Small intestine (tissue), 7 donors: ENCODE measurements at regions not wholly inside any gene's neighbourhood (a gene's known extent, or its start where the extent isn't known, plus 50 kb on each side); places are given as distances from the start of the nearest gene placed in this dataset.

Experiments used
- DNase-seq, 2 donors: peaks; one replicate each; pipeline versions ENCODE4 v3.0.0 to v3.0.0-alpha.2; 2013
- FAIRE-seq: peaks from 2 replicates; lab custom pipeline; 2012; peaks lifted over from hg19 to GRCh38; lab: Jason Lieb, UNC
- H3K27ac ChIP-seq, 3 donors: one replicate each; pipeline ENCODE4 v1.5.1; 2013; ENCODE audit warnings: low read length in 2 of 3, mild to moderate bottlenecking in 2 of 3, control low read depth in 1 of 3, inconsistent platforms in 1 of 3, low read depth in 1 of 3, moderate library complexity in 1 of 3
- H3K27me3 ChIP-seq, 3 donors: one replicate each; pipeline ENCODE4 v1.6.1; 2013; ENCODE audit warnings: low read length in 3 of 3, inconsistent platforms in 1 of 3; ENCODE audit not compliant: control insufficient read depth in 3 of 3, insufficient read depth in 3 of 3
- H3K36me3 ChIP-seq, 3 donors: one replicate each; pipeline ENCODE4 v1.6.1; 2013; ENCODE audit warnings: low read length in 3 of 3, inconsistent platforms in 1 of 3, low read depth in 1 of 3, mild to moderate bottlenecking in 1 of 3, moderate library complexity in 1 of 3; ENCODE audit not compliant: control insufficient read depth in 3 of 3, insufficient read depth in 2 of 3
- H3K4me1 ChIP-seq, 3 donors: one replicate each; pipeline ENCODE4 v1.6.1; 2013; ENCODE audit warnings: low read length in 2 of 3, inconsistent platforms in 1 of 3, low read depth in 1 of 3, mild to moderate bottlenecking in 1 of 3, moderate library complexity in 1 of 3; ENCODE audit not compliant: control insufficient read depth in 3 of 3, insufficient read depth in 2 of 3
- H3K4me3 ChIP-seq, 3 donors: one replicate each; pipeline ENCODE4 v1.5.1; 2013; ENCODE audit warnings: low read length in 3 of 3, control low read depth in 1 of 3, inconsistent platforms in 1 of 3, low read depth in 1 of 3, mild to moderate bottlenecking in 1 of 3, moderate library complexity in 1 of 3
- H3K9me3 ChIP-seq, 2 donors: one replicate each; pipeline ENCODE4 v1.6.1; 2013; ENCODE audit warnings: low read depth in 1 of 2, low read length in 1 of 2; ENCODE audit not compliant: control insufficient read depth in 2 of 2, insufficient read depth in 1 of 2
- WGBS, 3 donors: extraction: QIAGEN DNeasy Blood & Tissue Kit; methylation state at CpG; one replicate each; pipeline ENCODE4 v1.1.7; 2013; 5-methylcytosine and 5-hydroxymethylcytosine counted together
- donor health status: healthy with polysubstance abuse.
- donor health status: control.
- donor health status: control.
- donor health status: Bipolar disorder and iron deficiency.
- donor health status: healthy.

GRCh38 chr6:115120391-115120790 is 777.6 kb upstream of the HS3ST5 start:
- 70 to 91% (median 84%) methylated on average over 1 of the region's 1 CpG for WGBS, 3 donors
- no peak for DNase-seq
- Histone ChIP-seq H3K27ac (no peak overlapping the region), H3K36me3 (no peaks in the 10 kb centered on the region), H3K4me1 (no peaks in the 10 kb centered on the region), H3K9me3 (peaks cover 0 to 2% of the 10 kb centered on the region in 2 donors), H3K4me3 (no peak overlapping the region), H3K27me3 (no peaks in the 10 kb centered on the region)
- no peak for FAIRE-seq

- WGBS, 3 donors = 45 to 71% (median 49%) methylated on average over 2 of the region's 2 CpGs
Observed at GRCh38 chr6:115091461-115091860, 748.6 kb upstream of the HS3ST5 start.

GRCh38 chr6:115078555-115078954 is 735.7 kb upstream of the HS3ST5 start:
- no peaks in the 10 kb centered on the region for H3K27me3 ChIP-seq
- H3K4me3 ChIP-seq = no peak overlapping the region
- no peak for FAIRE-seq
- no peaks in the 10 kb centered on the region for H3K9me3 ChIP-seq
- H3K4me1 ChIP-seq = no peaks in the 10 kb centered on the region
- H3K36me3 ChIP-seq = no peaks in the 10 kb centered on the region
- H3K27ac ChIP-seq = no peak overlapping the region
- WGBS, 3 donors = 34 to 62% (median 37%) methylated on average over 1 of the region's 1 CpG
- no peak for DNase-seq

More at GRCh38 chr6:115091461-115091860, 748.6 kb upstream of the HS3ST5 start:
- H3K27ac ChIP-seq = no peak overlapping the region
- FAIRE-seq = no peak
- H3K4me1 ChIP-seq = no peaks in the 10 kb centered on the region
- H3K36me3 ChIP-seq = no peaks in the 10 kb centered on the region
- no peaks in the 10 kb centered on the region for H3K9me3 ChIP-seq
- no peaks in the 10 kb centered on the region for H3K27me3 ChIP-seq
- no peak for DNase-seq
- H3K4me3 ChIP-seq = no peak overlapping the region

GRCh38 chr6:115071962-115072361 is 729.1 kb upstream of the HS3ST5 start:
- no peak for FAIRE-seq
- no peak overlapping the region for H3K27ac ChIP-seq
- H3K27me3 ChIP-seq = no peaks in the 10 kb centered on the region
- WGBS, 3 donors = 3 to 27% (median 6%) methylated on average over 1 of the region's 1 CpG
- no peaks in the 10 kb centered on the region for H3K4me1 ChIP-seq
- peaks cover 0 to 8% of the 10 kb centered on the region in 2 donors for H3K9me3 ChIP-seq
- DNase-seq = no peak
- H3K4me3 ChIP-seq = no peak overlapping the region
- H3K36me3 ChIP-seq = no peaks in the 10 kb centered on the region

- no peaks in the 10 kb centered on the region for H3K27me3 ChIP-seq
- H3K9me3 ChIP-seq = peaks cover 0 to 8% of the 10 kb centered on the region in 2 donors
- H3K4me1 ChIP-seq = no peaks in the 10 kb centered on the region
- no peak overlapping the region for H3K4me3 ChIP-seq
- H3K36me3 ChIP-seq = no peaks in the 10 kb centered on the region
- FAIRE-seq = no peak
- WGBS, 3 donors = 47 to 50% (median 48%) methylated on average over 6 of the region's 6 CpGs
- DNase-seq = no peak
- H3K27ac ChIP-seq = no peak overlapping the region
Observed at GRCh38 chr6:115067690-115068447, 725.0 kb upstream of the HS3ST5 start.

- 41 to 67% (median 46%) methylated on average over 2 of the region's 2 CpGs for WGBS, 3 donors
- FAIRE-seq = no peak
Observed at GRCh38 chr6:115064680-115065079, 721.9 kb upstream of the HS3ST5 start.

GRCh38 chr6:115060581-115060980 is 717.8 kb upstream of the HS3ST5 start:
- Histone ChIP-seq H3K27me3 (no peaks in the 10 kb centered on the region), H3K4me1 (no peaks in the 10 kb centered on the region), H3K36me3 (no peaks in the 10 kb centered on the region), H3K4me3 (no peak overlapping the region), H3K27ac (no peak overlapping the region), H3K9me3 (no peaks in the 10 kb centered on the region)
- DNase-seq (no peak), FAIRE-seq (no peak)

More at GRCh38 chr6:115064680-115065079, 721.9 kb upstream of the HS3ST5 start:
- Histone ChIP-seq H3K36me3 (no peaks in the 10 kb centered on the region), H3K4me1 (no peaks in the 10 kb centered on the region), H3K4me3 (no peak overlapping the region), H3K27ac (no peak overlapping the region), H3K27me3 (no peaks in the 10 kb centered on the region), H3K9me3 (no peaks in the 10 kb centered on the region)
- DNase-seq = no peak

- Histone ChIP-seq H3K4me1 (no peaks in the 10 kb centered on the region), H3K36me3 (no peaks in the 10 kb centered on the region), H3K27me3 (no peaks in the 10 kb centered on the region), H3K4me3 (no peak overlapping the region), H3K9me3 (no peaks in the 10 kb centered on the region), H3K27ac (no peak overlapping the region)
- DNase-seq (no peak), FAIRE-seq (no peak)
- WGBS, 3 donors = 47 to 64% (median 53%) methylated on average over 3 of the region's 3 CpGs
Observed at GRCh38 chr6:115058414-115059211, 715.8 kb upstream of the HS3ST5 start.
